ENCODE measurements at regions not wholly inside any gene's neighbourhood (a gene's known extent, or its start where the extent isn't known, plus 50 kb on each side); places are given as distances from the start of the nearest gene placed in this dataset.
"Not testable (repeated sequence)": the region's sequence is repeated elsewhere in the genome, so short reads cannot be mapped to it uniquely, and the experiment has no call there.

GRCh38 chr15:21280272-21280671 lies 160.0 kb downstream of the POTEB3 start:
- not testable (repeated sequence) for TF ChIP-seq POLR2A, CTCF (IDR thresholded peaks at IDR 0.05)

Measured in prostate gland (tissue), 2 donors.